ENCODE measurements at regions not wholly inside any gene's neighbourhood (a gene's known extent, or its start where the extent isn't known, plus 50 kb on each side); places are given as distances from the start of the nearest gene placed in this dataset. TPM values are rescaled to one million over a fixed set of nuclear protein-coding genes. Genes with fewer than 3 reads are reported as not detected.

DNA sequence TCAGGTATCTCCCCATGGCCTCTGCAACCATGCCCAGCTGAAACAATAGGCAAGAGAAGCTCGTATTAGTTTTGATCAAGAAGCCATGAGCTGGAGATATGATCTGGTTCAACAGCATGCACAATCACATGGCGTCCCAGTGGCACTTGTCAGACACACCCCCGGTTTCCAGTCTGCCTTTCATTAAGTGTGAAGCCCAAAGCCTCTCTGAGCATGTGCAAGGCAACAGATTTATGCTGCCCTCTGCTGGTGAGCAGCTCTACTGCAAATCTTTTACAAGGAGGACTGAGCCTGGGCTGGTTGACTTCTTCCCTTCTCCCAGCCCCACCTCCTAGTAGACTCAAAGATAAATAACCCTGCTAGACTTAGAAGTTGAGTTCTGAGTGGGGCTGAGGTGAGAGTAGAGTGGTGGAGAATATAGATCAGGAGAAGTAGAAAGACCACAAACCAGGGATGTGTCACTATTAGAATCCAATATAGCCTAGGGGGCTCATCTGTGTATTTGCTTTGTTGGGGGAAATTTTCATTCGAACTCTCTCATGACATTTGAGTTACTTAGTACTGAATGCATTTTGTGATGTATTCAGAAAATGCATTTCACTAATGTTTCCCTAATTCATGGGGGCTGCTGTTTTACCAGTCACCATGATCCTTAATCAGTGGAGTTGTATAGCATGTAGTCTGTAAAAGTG, 53.7 kb upstream of the MBIP start (continued):
- TF ChIP-seq STAG1 (CRISPR knock-in tag; IDR thresholded peaks at IDR 0.05; ENCODE audit: borderline replicate concordance) (peak; percentile 36; the same call in 1 of the 2 replicates), POLR2G (IDR thresholded peaks at IDR 0.05; ENCODE audit: low read depth, low read length) (no peak), ZNF589 (CRISPR knock-in tag; IDR thresholded peaks at IDR 0.05; ENCODE audit: low read depth) (no peak), KLF16 (IDR thresholded peaks at IDR 0.05) (peak; percentile 17; the same call in 1 of the 2 replicates), MEF2A (IDR thresholded peaks at IDR 0.05; ENCODE audit: control insufficient read depth, low read depth, low read length) (no peak), JUND (IDR thresholded peaks at IDR 0.05; ENCODE audit: borderline replicate concordance, low read depth, low read length) (0 out of 2 replicates have a peak, but pooled peaks have one; percentile 13), JUND (tag; IDR thresholded peaks at IDR 0.05; ENCODE audit: borderline replicate concordance, low read depth, low read length) (no peak; the same call in 2 of the 3 replicates), NRF1 (conservative IDR thresholded peaks at IDR 0.05 in 1 of 2, IDR thresholded peaks at IDR 0.05 in 1 of 2) (peak; percentile 88 to 90), MYC (IDR thresholded peaks at IDR 0.05; ENCODE audit: low read depth, low read length) (peak; percentile 45), MYC (CRISPR knock-in tag; IDR thresholded peaks at IDR 0.05; ENCODE audit: borderline replicate concordance, low read depth) (no peak), TAL1 (IDR thresholded peaks at IDR 0.05) (no peak), HCFC1 (IDR thresholded peaks at IDR 0.05; ENCODE audit: low read depth, low read length) (0 out of 2 replicates have a peak, but pooled peaks have one; percentile 9), BHLHE40 (IDR thresholded peaks at IDR 0.05; ENCODE audit: low read length) (0 out of 2 replicates have a peak, but pooled peaks have one; percentile 15), RAD51 (IDR thresholded peaks at IDR 0.05; ENCODE audit: borderline replicate concordance, low read depth) (0 out of 2 replicates have a peak, but pooled peaks have one; percentile 29)
- TF ChIP-seq, protein P1, sequence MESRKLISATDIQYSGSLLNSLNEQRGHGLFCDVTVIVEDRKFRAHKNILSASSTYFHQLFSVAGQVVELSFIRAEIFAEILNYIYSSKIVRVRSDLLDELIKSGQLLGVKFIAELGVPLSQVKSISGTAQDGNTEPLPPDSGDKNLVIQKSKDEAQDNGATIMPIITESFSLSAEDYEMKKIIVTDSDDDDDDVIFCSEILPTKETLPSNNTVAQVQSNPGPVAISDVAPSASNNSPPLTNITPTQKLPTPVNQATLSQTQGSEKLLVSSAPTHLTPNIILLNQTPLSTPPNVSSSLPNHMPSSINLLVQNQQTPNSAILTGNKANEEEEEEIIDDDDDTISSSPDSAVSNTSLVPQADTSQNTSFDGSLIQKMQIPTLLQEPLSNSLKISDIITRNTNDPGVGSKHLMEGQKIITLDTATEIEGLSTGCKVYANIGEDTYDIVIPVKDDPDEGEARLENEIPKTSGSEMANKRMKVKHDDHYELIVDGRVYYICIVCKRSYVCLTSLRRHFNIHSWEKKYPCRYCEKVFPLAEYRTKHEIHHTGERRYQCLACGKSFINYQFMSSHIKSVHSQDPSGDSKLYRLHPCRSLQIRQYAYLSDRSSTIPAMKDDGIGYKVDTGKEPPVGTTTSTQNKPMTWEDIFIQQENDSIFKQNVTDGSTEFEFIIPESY (CRISPR knock-in tag; IDR thresholded peaks at IDR 0.05) = no peak
- TF ChIP-seq, protein P2, sequence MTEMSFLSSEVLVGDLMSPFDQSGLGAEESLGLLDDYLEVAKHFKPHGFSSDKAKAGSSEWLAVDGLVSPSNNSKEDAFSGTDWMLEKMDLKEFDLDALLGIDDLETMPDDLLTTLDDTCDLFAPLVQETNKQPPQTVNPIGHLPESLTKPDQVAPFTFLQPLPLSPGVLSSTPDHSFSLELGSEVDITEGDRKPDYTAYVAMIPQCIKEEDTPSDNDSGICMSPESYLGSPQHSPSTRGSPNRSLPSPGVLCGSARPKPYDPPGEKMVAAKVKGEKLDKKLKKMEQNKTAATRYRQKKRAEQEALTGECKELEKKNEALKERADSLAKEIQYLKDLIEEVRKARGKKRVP (CRISPR knock-in tag; IDR thresholded peaks at IDR 0.05) = no peak

Small RNA genes in the stretch of these regions (small RNA-seq; reads per million reads assigned to genes)
- not detected for gene RNU7-93P
